ENCODE measurements at regions not wholly inside any gene's neighbourhood (a gene's known extent, or its start where the extent isn't known, plus 50 kb on each side); places are given as distances from the start of the nearest gene placed in this dataset.

DNA sequence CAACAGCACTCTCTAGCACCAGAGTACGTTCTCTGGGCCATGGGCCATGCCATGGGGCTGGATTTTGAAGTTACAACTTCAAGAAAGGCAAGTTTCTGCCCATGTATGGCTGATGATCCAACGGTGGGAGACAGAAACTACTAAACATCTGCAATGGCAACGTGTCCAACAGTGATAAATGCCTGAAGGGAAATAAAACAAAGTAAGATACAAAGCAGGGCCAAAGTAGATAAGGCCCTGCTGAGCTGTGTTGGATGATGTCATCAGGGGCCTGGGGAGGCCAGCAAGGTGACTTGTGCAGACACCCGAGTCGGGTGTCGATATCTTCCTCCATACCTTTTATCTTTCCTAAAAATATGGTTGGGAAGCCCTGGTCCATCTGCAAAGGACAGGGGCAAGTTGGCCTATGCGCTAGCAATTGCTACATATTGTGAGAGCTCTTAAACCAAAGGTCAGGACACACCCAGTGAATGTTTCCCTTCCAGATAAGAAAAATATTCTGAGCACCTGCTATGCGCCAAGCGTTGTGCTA lies 487.2 kb downstream of the MN1 start:
- TF ChIP-seq, protein P1, sequence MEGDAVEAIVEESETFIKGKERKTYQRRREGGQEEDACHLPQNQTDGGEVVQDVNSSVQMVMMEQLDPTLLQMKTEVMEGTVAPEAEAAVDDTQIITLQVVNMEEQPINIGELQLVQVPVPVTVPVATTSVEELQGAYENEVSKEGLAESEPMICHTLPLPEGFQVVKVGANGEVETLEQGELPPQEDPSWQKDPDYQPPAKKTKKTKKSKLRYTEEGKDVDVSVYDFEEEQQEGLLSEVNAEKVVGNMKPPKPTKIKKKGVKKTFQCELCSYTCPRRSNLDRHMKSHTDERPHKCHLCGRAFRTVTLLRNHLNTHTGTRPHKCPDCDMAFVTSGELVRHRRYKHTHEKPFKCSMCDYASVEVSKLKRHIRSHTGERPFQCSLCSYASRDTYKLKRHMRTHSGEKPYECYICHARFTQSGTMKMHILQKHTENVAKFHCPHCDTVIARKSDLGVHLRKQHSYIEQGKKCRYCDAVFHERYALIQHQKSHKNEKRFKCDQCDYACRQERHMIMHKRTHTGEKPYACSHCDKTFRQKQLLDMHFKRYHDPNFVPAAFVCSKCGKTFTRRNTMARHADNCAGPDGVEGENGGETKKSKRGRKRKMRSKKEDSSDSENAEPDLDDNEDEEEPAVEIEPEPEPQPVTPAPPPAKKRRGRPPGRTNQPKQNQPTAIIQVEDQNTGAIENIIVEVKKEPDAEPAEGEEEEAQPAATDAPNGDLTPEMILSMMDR (IDR thresholded peaks at IDR 0.05; ENCODE audit: low read length): no peak
- no peak for TF ChIP-seq EZH2phosphoT487 (IDR thresholded peaks at IDR 0.05; ENCODE audit: low read length)

Measured in MM.1S (cell line).